Fibroblast of lung (primary cell): ENCODE measurements at regions not wholly inside any gene's neighbourhood (a gene's known extent, or its start where the extent isn't known, plus 50 kb on each side); places are given as distances from the start of the nearest gene placed in this dataset.
A peak's percentile ranks its signal among the peaks of the same experiment; 100 is the strongest.

ENCODE experiments used
- DNase-seq, 2 donors: peaks; one replicate each; pipeline versions ENCODE4 v3.0.0 to v3.0.0-alpha.2; 2010; ENCODE audit warnings: low read depth in 2 of 2
- H2AFZ ChIP-seq: 2 replicates; pipeline ENCODE4 v1.5.1; 2012; ENCODE audit warnings: low read length, control low read depth, inconsistent platforms
- H3K27ac ChIP-seq: 2 replicates; pipeline ENCODE4 v1.5.1; 2011; ENCODE audit warnings: low read length, control low read depth; ENCODE audit not compliant: insufficient read depth
- H3K27me3 ChIP-seq: 2 replicates; pipeline ENCODE4 v1.5.1; 2011; ENCODE audit warnings: mild to moderate bottlenecking, low read length; ENCODE audit not compliant: control insufficient read depth, insufficient read depth
- H3K36me3 ChIP-seq: 2 replicates; pipeline ENCODE4 v1.5.1; 2011; ENCODE audit warnings: low read length; ENCODE audit not compliant: control insufficient read depth, insufficient read depth
- H3K4me1 ChIP-seq: 2 replicates; pipeline ENCODE4 v1.5.1; 2011; ENCODE audit warnings: low read length; ENCODE audit not compliant: control insufficient read depth, insufficient read depth; ENCODE audit errors: extremely low read depth
- H3K4me2 ChIP-seq: 2 replicates; pipeline ENCODE4 v1.5.1; 2011; ENCODE audit warnings: low read length, control low read depth; ENCODE audit not compliant: insufficient read depth; ENCODE audit errors: extremely low read depth
- H3K4me3 ChIP-seq, 4 experiments: fragments of 200-600 bp in 1 of 4; sonication (generic) in 1 of 4; replicated peaks in 1 of 4; 2 replicates each; pipeline ENCODE4 v1.5.1; 2011 to 2016; ENCODE audit warnings: low read length in 4 of 4, low read depth in 3 of 4, mild to moderate bottlenecking in 3 of 4, control low read depth in 2 of 4, inconsistent platforms in 1 of 4, mixed read lengths in 1 of 4; ENCODE audit not compliant: insufficient read depth in 1 of 4; ENCODE audit errors: control extremely low read depth in 1 of 4
- H3K79me2 ChIP-seq: 2 replicates; pipeline ENCODE4 v1.5.1; 2012; ENCODE audit warnings: mild to moderate bottlenecking, low read length, inconsistent platforms; ENCODE audit not compliant: control insufficient read depth, insufficient read depth
- H3K9ac ChIP-seq: 2 replicates; pipeline ENCODE4 v1.5.1; 2011; ENCODE audit warnings: mild to moderate bottlenecking, low read length, control low read depth; ENCODE audit not compliant: insufficient read depth
- H3K9me3 ChIP-seq: 2 replicates; pipeline ENCODE4 v1.5.1; 2012; ENCODE audit warnings: low read depth, low read length; ENCODE audit not compliant: control insufficient read depth, insufficient read depth
- H4K20me1 ChIP-seq: 2 replicates; pipeline ENCODE4 v1.5.1; 2011; ENCODE audit warnings: low read length; ENCODE audit not compliant: control insufficient read depth, insufficient read depth; ENCODE audit errors: extremely low read depth
- EZH2 ChIP-seq: IDR thresholded peaks from 2 replicates; pipeline ENCODE4 v1.5.1; 2012; ENCODE audit warnings: low read length, control low read depth, mild to moderate bottlenecking; ENCODE audit errors: missing control alignments
- TF ChIP-seq, protein P1 (sequence below), 2 donors: IDR thresholded peaks in 1 of 2; conservative IDR thresholded peaks in 1 of 2; 1 replicate in 1 of 2; 2 replicates in 1 of 2; pipeline ENCODE4 v1.5.1; 2011 to 2012; ENCODE audit warnings: low read length in 2 of 2, control low read depth in 1 of 2, inconsistent platforms in 1 of 2, low read depth in 1 of 2, mild to moderate bottlenecking in 1 of 2

DNA sequence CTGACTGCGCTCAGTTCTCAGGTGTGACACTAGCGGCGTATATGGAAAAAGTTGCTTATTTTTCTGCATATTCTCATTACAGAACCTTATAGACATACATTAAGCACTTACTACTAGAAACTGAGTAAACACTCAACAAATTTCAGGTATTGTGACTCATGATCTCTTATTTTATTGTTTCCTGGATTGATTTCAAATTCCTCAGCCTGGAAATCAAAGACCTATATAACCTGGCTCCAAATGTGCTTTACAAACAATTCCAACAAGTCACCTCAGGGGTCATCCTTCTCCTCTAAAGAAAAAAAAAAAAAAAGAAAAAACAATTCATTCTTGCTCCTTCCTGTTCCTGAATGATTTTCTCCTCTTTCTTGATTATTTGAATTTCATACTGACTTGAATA, 152.3 kb downstream of the ADAM29 start:
- Histone ChIP-seq H3K27me3 (no peaks in the 10 kb centered on the region), H3K27ac (no peak overlapping the region), H2AFZ (no peak overlapping the region), H3K4me1 (no peaks in the 10 kb centered on the region), H3K4me2 (no peak overlapping the region), H3K79me2 (no peaks in the 10 kb centered on the region), H3K4me3 (no peak overlapping the region), H3K9me3 (no peaks in the 10 kb centered on the region), H4K20me1 (no peaks in the 10 kb centered on the region), H3K36me3 (no peaks in the 10 kb centered on the region), H3K9ac (no peak overlapping the region)
- DNase-seq: no peak
- TF ChIP-seq EZH2: no peak
- TF ChIP-seq, protein P1, sequence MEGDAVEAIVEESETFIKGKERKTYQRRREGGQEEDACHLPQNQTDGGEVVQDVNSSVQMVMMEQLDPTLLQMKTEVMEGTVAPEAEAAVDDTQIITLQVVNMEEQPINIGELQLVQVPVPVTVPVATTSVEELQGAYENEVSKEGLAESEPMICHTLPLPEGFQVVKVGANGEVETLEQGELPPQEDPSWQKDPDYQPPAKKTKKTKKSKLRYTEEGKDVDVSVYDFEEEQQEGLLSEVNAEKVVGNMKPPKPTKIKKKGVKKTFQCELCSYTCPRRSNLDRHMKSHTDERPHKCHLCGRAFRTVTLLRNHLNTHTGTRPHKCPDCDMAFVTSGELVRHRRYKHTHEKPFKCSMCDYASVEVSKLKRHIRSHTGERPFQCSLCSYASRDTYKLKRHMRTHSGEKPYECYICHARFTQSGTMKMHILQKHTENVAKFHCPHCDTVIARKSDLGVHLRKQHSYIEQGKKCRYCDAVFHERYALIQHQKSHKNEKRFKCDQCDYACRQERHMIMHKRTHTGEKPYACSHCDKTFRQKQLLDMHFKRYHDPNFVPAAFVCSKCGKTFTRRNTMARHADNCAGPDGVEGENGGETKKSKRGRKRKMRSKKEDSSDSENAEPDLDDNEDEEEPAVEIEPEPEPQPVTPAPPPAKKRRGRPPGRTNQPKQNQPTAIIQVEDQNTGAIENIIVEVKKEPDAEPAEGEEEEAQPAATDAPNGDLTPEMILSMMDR (conservative IDR thresholded peaks at IDR 0.05 in 1 of 2, IDR thresholded peaks at IDR 0.05 in 1 of 2; ENCODE audit: low read depth in 1 of 2, low read length in 2 of 2): no peak

DNA sequence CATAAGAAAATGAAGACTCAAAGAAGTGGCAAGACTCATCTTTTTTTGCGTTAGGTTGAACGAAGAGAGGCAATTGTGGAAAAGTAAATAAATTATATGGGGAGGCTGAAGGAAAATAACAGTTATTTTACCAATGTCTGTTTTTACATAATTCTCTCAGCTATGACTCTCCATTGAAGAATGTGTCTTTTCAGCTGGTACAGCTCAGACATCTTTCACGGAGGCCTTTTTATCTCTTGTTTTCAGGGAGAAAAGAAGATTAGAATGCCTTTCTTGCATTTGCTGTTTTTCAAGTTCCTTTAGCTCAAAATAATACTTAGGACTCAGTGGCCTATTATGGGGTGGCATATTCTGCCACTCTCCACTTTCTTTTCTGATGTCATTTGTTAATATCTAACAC, 153.0 kb downstream of the ADAM29 start:
- Histone ChIP-seq H3K4me3 (no peak overlapping the region), H2AFZ (no peak overlapping the region), H4K20me1 (no peaks in the 10 kb centered on the region), H3K9ac (no peak overlapping the region), H3K4me2 (no peak overlapping the region), H3K79me2 (no peaks in the 10 kb centered on the region), H3K4me1 (no peaks in the 10 kb centered on the region), H3K9me3 (no peaks in the 10 kb centered on the region), H3K27me3 (no peaks in the 10 kb centered on the region), H3K27ac (no peak overlapping the region), H3K36me3 (no peaks in the 10 kb centered on the region)
- DNase-seq: peak in 1 of 2 donors; percentile 4
- no peak for TF ChIP-seq EZH2
- TF ChIP-seq, protein P1 (conservative IDR thresholded peaks at IDR 0.05 in 1 of 2, IDR thresholded peaks at IDR 0.05 in 1 of 2; ENCODE audit: low read depth in 1 of 2, low read length in 2 of 2): no peak

DNA sequence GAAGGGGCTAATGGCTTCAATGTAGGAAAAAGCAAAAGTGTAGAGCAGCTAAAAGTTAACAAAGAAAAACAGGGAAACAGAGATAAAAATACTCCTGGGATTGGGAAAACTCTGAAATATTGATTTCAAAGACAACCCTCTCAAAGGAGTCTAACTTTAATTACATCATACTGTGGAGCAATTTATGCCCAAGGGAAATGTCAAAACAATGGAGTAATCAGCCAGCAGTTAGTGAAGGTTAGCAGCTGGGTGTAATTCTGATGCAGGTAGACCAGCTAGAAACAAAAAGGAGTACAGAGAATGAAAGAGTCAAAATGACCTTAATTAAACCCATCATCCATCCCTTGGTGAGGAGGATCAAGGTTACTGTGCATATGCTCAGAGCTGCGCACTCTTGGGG, 169.0 kb downstream of the ADAM29 start:
- H3K4me3 ChIP-seq: no peak overlapping the region
- H3K27ac ChIP-seq: no peak overlapping the region
- H3K27me3 ChIP-seq: no peaks in the 10 kb centered on the region
- TF ChIP-seq EZH2: no peak
- TF ChIP-seq, protein P1 (conservative IDR thresholded peaks at IDR 0.05 in 1 of 2, IDR thresholded peaks at IDR 0.05 in 1 of 2; ENCODE audit: low read depth in 1 of 2, low read length in 2 of 2): no peak
- no peak overlapping the region for H3K4me2 ChIP-seq
- DNase-seq: no peak
- no peaks in the 10 kb centered on the region for H3K9me3 ChIP-seq
- no peaks in the 10 kb centered on the region for H3K36me3 ChIP-seq
- H4K20me1 ChIP-seq: no peaks in the 10 kb centered on the region
- H3K4me1 ChIP-seq: no peaks in the 10 kb centered on the region
- H3K9ac ChIP-seq: no peak overlapping the region
- no peaks in the 10 kb centered on the region for H3K79me2 ChIP-seq
- no peak overlapping the region for H2AFZ ChIP-seq
